Left lung (tissue), 4 donors: ENCODE measurements at regions not wholly inside any gene's neighbourhood (a gene's known extent, or its start where the extent isn't known, plus 50 kb on each side); places are given as distances from the start of the nearest gene placed in this dataset.
A peak's percentile ranks its signal among the peaks of the same experiment; 100 is the strongest.
"Not testable (repeated sequence)": the region's sequence is repeated elsewhere in the genome, so short reads cannot be mapped to it uniquely, and the experiment has no call there.

Experiments used
- ATAC-seq: fragments of 200-7000 bp; cut with Tn5 transposase; one replicate; pipeline ENCODE4 v1.9.1; 2020; ENCODE audit warnings: moderate library complexity
- DNase-seq, 4 donors: peaks; one replicate each; pipeline ENCODE4 v3.0.0-alpha.2; 2013 to 2020
- H3K27ac ChIP-seq, 2 donors: fragments of 200-600 bp; sonication (generic) in 1 of 2; one replicate each; pipeline versions ENCODE4 v1.5.0 to v1.8.0; 2020 to 2021
- H3K27me3 ChIP-seq, 2 donors: fragments of 200-600 bp; sonication (generic) in 1 of 2; one replicate each; pipeline versions ENCODE4 v1.5.0 to v1.8.0; 2020 to 2021
- H3K36me3 ChIP-seq, 2 donors: fragments of 200-600 bp; sonication (generic) in 1 of 2; one replicate each; pipeline versions ENCODE4 v1.5.0 to v1.8.0; 2020 to 2021
- H3K4me1 ChIP-seq, 2 donors: fragments of 200-600 bp; one replicate each; pipeline ENCODE4 v1.8.0; 2021
- H3K4me3 ChIP-seq, 2 donors: fragments of 200-600 bp; sonication (generic) in 1 of 2; one replicate each; pipeline versions ENCODE4 v1.5.0 to v1.8.0; 2020 to 2021; ENCODE audit warnings: mild to moderate bottlenecking in 1 of 2
- H3K9me3 ChIP-seq, 2 donors: fragments of 200-600 bp; sonication (generic) in 1 of 2; one replicate each; pipeline versions ENCODE4 v1.5.0 to v1.8.0; 2020 to 2021
- intact Hi-C, 2 donors: fragments of 100-400 bp; cut with DNase I; formaldehyde crosslinking; loops; one replicate each; pipeline versions ENCODE4 v1.11.2 to v1.14.2; 2022
- TF ChIP-seq, protein P1 (sequence below), 2 donors: fragments of 200-600 bp; sonication (generic) in 1 of 2; IDR thresholded peaks; one replicate each; pipeline versions ENCODE4 v1.5.0 to v1.8.0; 2021; ENCODE audit warnings: antibody characterized with exemption in 2 of 2
- donor health status: DM: no; HTN: yes; CAD: no.
- donor health status: DM: no; HTN: no; CAD: no.

DNA sequence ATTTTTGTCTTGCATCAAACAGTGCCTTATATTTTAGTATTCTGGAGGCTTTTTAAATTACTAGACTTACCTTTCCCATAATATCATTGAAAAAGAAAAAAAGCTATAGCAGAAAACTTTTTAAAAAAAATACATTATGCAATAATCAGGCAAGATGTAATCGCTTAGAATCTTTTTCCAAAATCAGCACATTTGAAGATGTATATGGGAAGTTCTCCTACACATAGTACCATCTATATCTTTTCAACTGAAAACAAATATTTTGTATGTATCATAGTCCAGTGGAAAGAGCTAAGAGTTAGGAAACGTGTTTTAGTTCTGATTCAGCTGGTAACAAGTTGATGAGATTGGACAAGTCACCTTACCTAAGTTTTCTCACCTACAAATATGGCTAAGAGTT, 70.6 kb downstream of the SLC41A2 start:
- intact Hi-C loops = no loop called here
- H3K27ac ChIP-seq = no peak overlapping the region
- no peaks in the 10 kb centered on the region for H3K9me3 ChIP-seq
- H3K27me3 ChIP-seq = no peaks in the 10 kb centered on the region
- no peaks in the 10 kb centered on the region for H3K36me3 ChIP-seq
- no peak for DNase-seq
- TF ChIP-seq, protein P1, sequence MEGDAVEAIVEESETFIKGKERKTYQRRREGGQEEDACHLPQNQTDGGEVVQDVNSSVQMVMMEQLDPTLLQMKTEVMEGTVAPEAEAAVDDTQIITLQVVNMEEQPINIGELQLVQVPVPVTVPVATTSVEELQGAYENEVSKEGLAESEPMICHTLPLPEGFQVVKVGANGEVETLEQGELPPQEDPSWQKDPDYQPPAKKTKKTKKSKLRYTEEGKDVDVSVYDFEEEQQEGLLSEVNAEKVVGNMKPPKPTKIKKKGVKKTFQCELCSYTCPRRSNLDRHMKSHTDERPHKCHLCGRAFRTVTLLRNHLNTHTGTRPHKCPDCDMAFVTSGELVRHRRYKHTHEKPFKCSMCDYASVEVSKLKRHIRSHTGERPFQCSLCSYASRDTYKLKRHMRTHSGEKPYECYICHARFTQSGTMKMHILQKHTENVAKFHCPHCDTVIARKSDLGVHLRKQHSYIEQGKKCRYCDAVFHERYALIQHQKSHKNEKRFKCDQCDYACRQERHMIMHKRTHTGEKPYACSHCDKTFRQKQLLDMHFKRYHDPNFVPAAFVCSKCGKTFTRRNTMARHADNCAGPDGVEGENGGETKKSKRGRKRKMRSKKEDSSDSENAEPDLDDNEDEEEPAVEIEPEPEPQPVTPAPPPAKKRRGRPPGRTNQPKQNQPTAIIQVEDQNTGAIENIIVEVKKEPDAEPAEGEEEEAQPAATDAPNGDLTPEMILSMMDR (IDR thresholded peaks at IDR 0.05) = no peak
- H3K4me1 ChIP-seq = peaks cover 4 to 28% of the 10 kb centered on the region in 2 donors
- no peak for ATAC-seq
- no peak overlapping the region for H3K4me3 ChIP-seq

DNA sequence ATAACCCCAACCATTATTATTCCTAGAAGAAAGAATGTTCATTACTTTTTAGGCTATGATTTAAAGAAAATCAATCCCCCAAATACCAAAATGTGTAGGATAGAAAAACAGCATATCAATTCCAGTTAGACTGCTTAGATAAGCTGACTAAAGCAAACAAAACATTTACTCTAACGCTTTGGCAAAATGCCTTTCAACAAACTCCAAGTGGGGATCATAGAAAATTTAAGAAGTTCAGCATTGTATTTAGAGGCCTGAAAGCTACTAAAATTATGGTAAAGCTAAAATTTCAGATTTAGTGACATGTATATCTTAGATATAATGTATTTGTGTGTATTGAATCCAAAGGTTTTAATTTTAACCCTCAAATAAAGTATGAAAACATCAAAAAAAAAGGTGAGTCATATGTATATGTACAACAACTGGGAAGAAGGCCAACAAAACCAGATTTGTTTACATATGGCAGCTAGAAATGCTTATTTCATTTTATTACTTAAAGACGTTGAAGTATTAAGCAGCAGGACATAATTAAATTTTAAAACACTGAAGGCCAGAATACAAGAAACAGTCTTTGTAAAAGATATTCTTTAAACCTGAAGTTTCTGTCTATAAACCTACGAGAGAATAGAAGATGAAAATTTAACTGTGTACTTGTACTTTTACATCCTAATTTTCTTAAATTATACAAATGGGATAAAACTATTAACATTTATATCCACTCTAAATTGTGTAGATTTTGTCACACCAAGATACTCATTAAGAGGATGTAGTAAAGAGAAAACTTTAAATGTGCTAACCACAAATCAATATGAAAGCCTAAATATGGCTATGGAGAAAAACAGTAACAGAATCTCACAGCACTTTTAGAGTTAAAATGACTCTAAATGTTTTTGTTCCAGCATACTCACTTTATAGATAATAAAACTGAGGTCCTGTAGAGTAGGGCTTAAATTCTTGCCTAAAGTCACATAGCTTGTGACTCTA, 71.4 kb downstream of the SLC41A2 start:
- peak in 2 of 4 donors; percentile 33 to 51 for DNase-seq
- intact Hi-C loops = no loop called here
- Histone ChIP-seq H3K4me1 (peaks cover 4 to 28% of the 10 kb centered on the region in 2 donors), H3K9me3 (no peaks in the 10 kb centered on the region), H3K27ac (no peak overlapping the region), H3K4me3 (no peak overlapping the region), H3K27me3 (no peaks in the 10 kb centered on the region), H3K36me3 (no peaks in the 10 kb centered on the region)
- TF ChIP-seq, protein P1 (IDR thresholded peaks at IDR 0.05) = no peak
- ATAC-seq = no peak

DNA sequence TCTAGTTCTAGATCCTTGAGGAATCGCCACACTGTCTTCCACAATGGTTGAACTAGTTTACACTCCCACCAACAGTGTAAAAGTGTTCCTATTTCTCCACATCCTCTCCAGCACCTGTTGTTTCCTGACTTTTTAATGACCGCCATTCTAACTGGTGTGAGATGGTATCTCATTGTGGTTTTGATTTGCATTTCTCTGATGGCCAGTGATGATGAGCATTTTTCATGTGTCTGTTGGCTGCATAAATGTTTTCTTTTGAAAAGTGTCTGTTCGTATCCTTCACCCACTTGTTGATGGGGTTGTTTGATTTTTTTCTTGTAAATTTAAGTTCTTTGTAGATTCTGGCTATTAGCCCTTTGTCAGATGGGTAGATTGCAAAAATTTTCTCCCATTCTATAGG, 79.2 kb downstream of the SLC41A2 start:
- H3K27ac ChIP-seq, H3K9me3 ChIP-seq, DNase-seq, H3K4me3 ChIP-seq, ATAC-seq, H3K36me3 ChIP-seq, H3K27me3 ChIP-seq, H3K4me1 ChIP-seq: not testable (repeated sequence)
- intact Hi-C loops = loop anchor here in 1 of 2 donors (10.0 kb wide), 1 partner anchor 494 kb away; no protein-coding TSS in a partner anchor

DNA sequence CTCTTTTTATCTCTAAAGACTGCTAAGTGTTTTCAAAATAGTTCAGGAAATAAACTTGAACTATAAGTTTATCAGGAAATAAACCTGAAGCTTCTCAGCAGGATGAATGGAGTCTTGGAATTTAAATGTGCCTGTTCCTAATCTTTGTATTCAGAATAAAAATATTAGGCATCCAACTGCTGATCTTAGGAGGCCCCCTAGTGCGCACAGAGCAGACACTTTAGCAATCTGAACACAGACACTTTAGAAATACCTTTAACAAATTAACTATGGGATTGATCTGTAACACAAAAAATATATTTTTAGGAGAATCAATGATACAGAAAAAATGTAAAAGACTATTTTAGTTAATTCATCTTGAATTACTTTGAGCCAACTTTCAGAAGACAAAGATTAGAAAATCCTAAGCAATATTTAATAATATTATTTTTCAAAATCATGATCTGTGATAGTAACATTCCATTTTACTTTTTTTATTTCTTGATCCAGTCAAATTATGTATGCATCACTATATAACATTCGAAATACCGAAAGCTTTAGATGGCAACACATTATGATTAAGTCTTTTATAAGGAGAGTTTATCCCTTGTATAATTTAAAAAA, 80.9 kb downstream of the SLC41A2 start:
- no peak overlapping the region for H3K27ac ChIP-seq
- no peaks in the 10 kb centered on the region for H3K4me1 ChIP-seq
- no peaks in the 10 kb centered on the region for H3K27me3 ChIP-seq
- H3K36me3 ChIP-seq = no peaks in the 10 kb centered on the region
- no peak overlapping the region for H3K4me3 ChIP-seq
- peak in 1 of 4 donors; percentile 59 for DNase-seq
- no peaks in the 10 kb centered on the region for H3K9me3 ChIP-seq
- ATAC-seq = peak; percentile 74
- intact Hi-C loops = loop anchor here in 1 of 2 donors (10.0 kb wide), 1 partner anchor 492 kb away; no protein-coding TSS in a partner anchor
- TF ChIP-seq, protein P1 (IDR thresholded peaks at IDR 0.05) = peak; percentile 31 to 55

DNA sequence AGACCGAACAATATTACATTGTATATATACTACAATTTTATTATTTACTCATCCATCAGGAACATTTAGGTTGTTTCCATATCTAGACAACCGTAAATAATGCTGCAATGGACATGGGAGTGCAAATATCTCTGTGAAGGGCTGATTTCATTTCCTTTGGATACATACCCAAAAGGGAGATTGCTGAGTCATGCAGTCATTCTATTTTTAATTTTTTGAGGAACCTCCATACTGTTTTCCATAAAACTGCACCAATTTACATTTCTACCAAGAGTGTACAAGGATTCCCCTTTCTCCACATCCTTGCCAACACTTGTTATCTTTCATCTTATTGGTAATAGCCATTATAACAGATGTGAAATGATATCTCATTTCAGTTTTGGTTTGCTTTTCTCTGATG, 84.7 kb downstream of the SLC41A2 start:
- intact Hi-C loops = loop anchor here in 1 of 2 donors (10.0 kb wide), 1 partner anchor 489 kb away; no protein-coding TSS in a partner anchor
- ATAC-seq = no peak
- TF ChIP-seq, protein P1 (IDR thresholded peaks at IDR 0.05) = no peak
- H3K27ac ChIP-seq = no peak overlapping the region
- no peaks in the 10 kb centered on the region for H3K9me3 ChIP-seq
- DNase-seq = no peak
- H3K27me3 ChIP-seq = no peaks in the 10 kb centered on the region
- H3K4me3 ChIP-seq = no peak overlapping the region
- no peaks in the 10 kb centered on the region for H3K4me1 ChIP-seq
- no peaks in the 10 kb centered on the region for H3K36me3 ChIP-seq
